Fibroblast of lung (primary cell): ENCODE measurements at regions not wholly inside any gene's neighbourhood (a gene's known extent, or its start where the extent isn't known, plus 50 kb on each side); places are given as distances from the start of the nearest gene placed in this dataset.

ENCODE experiments used
- DNase-seq, 2 donors: peaks; one replicate each; pipeline versions ENCODE4 v3.0.0 to v3.0.0-alpha.2; 2010; ENCODE audit warnings: low read depth in 2 of 2
- H2AFZ ChIP-seq: 2 replicates; pipeline ENCODE4 v1.5.1; 2012; ENCODE audit warnings: low read length, control low read depth, inconsistent platforms
- H3K27ac ChIP-seq: 2 replicates; pipeline ENCODE4 v1.5.1; 2011; ENCODE audit warnings: low read length, control low read depth; ENCODE audit not compliant: insufficient read depth
- H3K27me3 ChIP-seq: 2 replicates; pipeline ENCODE4 v1.5.1; 2011; ENCODE audit warnings: mild to moderate bottlenecking, low read length; ENCODE audit not compliant: control insufficient read depth, insufficient read depth
- H3K36me3 ChIP-seq: 2 replicates; pipeline ENCODE4 v1.5.1; 2011; ENCODE audit warnings: low read length; ENCODE audit not compliant: control insufficient read depth, insufficient read depth
- H3K4me1 ChIP-seq: 2 replicates; pipeline ENCODE4 v1.5.1; 2011; ENCODE audit warnings: low read length; ENCODE audit not compliant: control insufficient read depth, insufficient read depth; ENCODE audit errors: extremely low read depth
- H3K4me2 ChIP-seq: 2 replicates; pipeline ENCODE4 v1.5.1; 2011; ENCODE audit warnings: low read length, control low read depth; ENCODE audit not compliant: insufficient read depth; ENCODE audit errors: extremely low read depth
- H3K4me3 ChIP-seq, 4 experiments: fragments of 200-600 bp in 1 of 4; sonication (generic) in 1 of 4; replicated peaks in 1 of 4; 2 replicates each; pipeline ENCODE4 v1.5.1; 2011 to 2016; ENCODE audit warnings: low read length in 4 of 4, low read depth in 3 of 4, mild to moderate bottlenecking in 3 of 4, control low read depth in 2 of 4, inconsistent platforms in 1 of 4, mixed read lengths in 1 of 4; ENCODE audit not compliant: insufficient read depth in 1 of 4; ENCODE audit errors: control extremely low read depth in 1 of 4
- H3K79me2 ChIP-seq: 2 replicates; pipeline ENCODE4 v1.5.1; 2012; ENCODE audit warnings: mild to moderate bottlenecking, low read length, inconsistent platforms; ENCODE audit not compliant: control insufficient read depth, insufficient read depth
- H3K9ac ChIP-seq: 2 replicates; pipeline ENCODE4 v1.5.1; 2011; ENCODE audit warnings: mild to moderate bottlenecking, low read length, control low read depth; ENCODE audit not compliant: insufficient read depth
- H3K9me3 ChIP-seq: 2 replicates; pipeline ENCODE4 v1.5.1; 2012; ENCODE audit warnings: low read depth, low read length; ENCODE audit not compliant: control insufficient read depth, insufficient read depth
- H4K20me1 ChIP-seq: 2 replicates; pipeline ENCODE4 v1.5.1; 2011; ENCODE audit warnings: low read length; ENCODE audit not compliant: control insufficient read depth, insufficient read depth; ENCODE audit errors: extremely low read depth
- EZH2 ChIP-seq: IDR thresholded peaks from 2 replicates; pipeline ENCODE4 v1.5.1; 2012; ENCODE audit warnings: low read length, control low read depth, mild to moderate bottlenecking; ENCODE audit errors: missing control alignments
- TF ChIP-seq, protein P1 (sequence below), 2 donors: IDR thresholded peaks in 1 of 2; conservative IDR thresholded peaks in 1 of 2; 1 replicate in 1 of 2; 2 replicates in 1 of 2; pipeline ENCODE4 v1.5.1; 2011 to 2012; ENCODE audit warnings: low read length in 2 of 2, control low read depth in 1 of 2, inconsistent platforms in 1 of 2, low read depth in 1 of 2, mild to moderate bottlenecking in 1 of 2

GRCh38 chr6:9540126-9540525 is 874.7 kb downstream of the TFAP2A start:
- peak in 1 of 2 donors; percentile 65 for DNase-seq
- no peak for TF ChIP-seq EZH2
- TF ChIP-seq, protein P1, sequence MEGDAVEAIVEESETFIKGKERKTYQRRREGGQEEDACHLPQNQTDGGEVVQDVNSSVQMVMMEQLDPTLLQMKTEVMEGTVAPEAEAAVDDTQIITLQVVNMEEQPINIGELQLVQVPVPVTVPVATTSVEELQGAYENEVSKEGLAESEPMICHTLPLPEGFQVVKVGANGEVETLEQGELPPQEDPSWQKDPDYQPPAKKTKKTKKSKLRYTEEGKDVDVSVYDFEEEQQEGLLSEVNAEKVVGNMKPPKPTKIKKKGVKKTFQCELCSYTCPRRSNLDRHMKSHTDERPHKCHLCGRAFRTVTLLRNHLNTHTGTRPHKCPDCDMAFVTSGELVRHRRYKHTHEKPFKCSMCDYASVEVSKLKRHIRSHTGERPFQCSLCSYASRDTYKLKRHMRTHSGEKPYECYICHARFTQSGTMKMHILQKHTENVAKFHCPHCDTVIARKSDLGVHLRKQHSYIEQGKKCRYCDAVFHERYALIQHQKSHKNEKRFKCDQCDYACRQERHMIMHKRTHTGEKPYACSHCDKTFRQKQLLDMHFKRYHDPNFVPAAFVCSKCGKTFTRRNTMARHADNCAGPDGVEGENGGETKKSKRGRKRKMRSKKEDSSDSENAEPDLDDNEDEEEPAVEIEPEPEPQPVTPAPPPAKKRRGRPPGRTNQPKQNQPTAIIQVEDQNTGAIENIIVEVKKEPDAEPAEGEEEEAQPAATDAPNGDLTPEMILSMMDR (conservative IDR thresholded peaks at IDR 0.05 in 1 of 2, IDR thresholded peaks at IDR 0.05 in 1 of 2; ENCODE audit: low read depth in 1 of 2, low read length in 2 of 2): no peak
- H3K27ac ChIP-seq: no peak overlapping the region

GRCh38 chr6:9539231-9539755 is 875.6 kb downstream of the TFAP2A start:
- no peaks in the 10 kb centered on the region for H3K9me3 ChIP-seq
- H3K27ac ChIP-seq: no peak overlapping the region
- H3K79me2 ChIP-seq: no peaks in the 10 kb centered on the region
- no peaks in the 10 kb centered on the region for H3K27me3 ChIP-seq
- no peak overlapping the region for H3K9ac ChIP-seq
- TF ChIP-seq, protein P1 (conservative IDR thresholded peaks at IDR 0.05 in 1 of 2, IDR thresholded peaks at IDR 0.05 in 1 of 2; ENCODE audit: low read depth in 1 of 2, low read length in 2 of 2): no peak
- TF ChIP-seq EZH2: no peak
- H3K36me3 ChIP-seq: no peaks in the 10 kb centered on the region
- no peaks in the 10 kb centered on the region for H3K4me1 ChIP-seq
- no peak overlapping the region for H2AFZ ChIP-seq
- no peak for DNase-seq
- no peak overlapping the region for H3K4me2 ChIP-seq
- H3K4me3 ChIP-seq: no peak overlapping the region
- H4K20me1 ChIP-seq: no peaks in the 10 kb centered on the region

More at GRCh38 chr6:9540126-9540525, 874.7 kb downstream of the TFAP2A start:
- H3K36me3 ChIP-seq: no peaks in the 10 kb centered on the region
- no peaks in the 10 kb centered on the region for H3K27me3 ChIP-seq
- no peaks in the 10 kb centered on the region for H3K9me3 ChIP-seq
- H2AFZ ChIP-seq: no peak overlapping the region
- no peak overlapping the region for H3K4me3 ChIP-seq
- H3K9ac ChIP-seq: no peak overlapping the region
- H3K4me1 ChIP-seq: no peaks in the 10 kb centered on the region
- no peaks in the 10 kb centered on the region for H4K20me1 ChIP-seq
- no peaks in the 10 kb centered on the region for H3K79me2 ChIP-seq
- no peak overlapping the region for H3K4me2 ChIP-seq

DNA sequence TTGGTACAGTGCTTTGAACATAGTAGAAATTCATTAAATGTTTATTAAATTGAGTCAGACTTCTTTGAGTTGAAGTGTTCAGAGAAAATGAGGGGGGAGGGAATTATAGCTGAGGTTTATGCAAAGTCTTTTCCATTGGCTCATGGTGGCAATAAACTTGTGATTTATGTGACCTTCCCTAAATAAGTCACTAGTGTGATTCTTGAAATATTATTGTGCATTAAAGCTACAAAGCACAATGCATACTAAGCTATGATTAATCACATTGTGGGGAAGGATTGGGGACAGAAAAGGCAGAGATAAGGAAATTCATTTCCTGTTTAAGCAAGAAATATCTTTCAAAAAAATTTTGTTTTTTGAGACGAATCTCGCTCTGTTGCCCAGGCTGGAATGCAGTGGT is 877.5 kb downstream of the TFAP2A start:
- no peaks in the 10 kb centered on the region for H3K36me3 ChIP-seq

More for the DNA sequence above, 877.5 kb downstream of the TFAP2A start:
- H4K20me1 ChIP-seq: no peaks in the 10 kb centered on the region
- H3K79me2 ChIP-seq: no peaks in the 10 kb centered on the region
- H2AFZ ChIP-seq: no peak overlapping the region
- H3K27me3 ChIP-seq: no peaks in the 10 kb centered on the region
- H3K4me2 ChIP-seq: no peak overlapping the region
- TF ChIP-seq EZH2: no peak
- TF ChIP-seq, protein P1 (conservative IDR thresholded peaks at IDR 0.05 in 1 of 2, IDR thresholded peaks at IDR 0.05 in 1 of 2; ENCODE audit: low read depth in 1 of 2, low read length in 2 of 2): no peak
- no peak overlapping the region for H3K4me3 ChIP-seq
- DNase-seq: peak in 1 of 2 donors; percentile 90
- no peaks in the 10 kb centered on the region for H3K4me1 ChIP-seq
- no peak overlapping the region for H3K27ac ChIP-seq
- H3K9ac ChIP-seq: no peak overlapping the region
- no peaks in the 10 kb centered on the region for H3K9me3 ChIP-seq
